HG03103 (cell line): ENCODE measurements at regions not wholly inside any gene's neighbourhood (a gene's known extent, or its start where the extent isn't known, plus 50 kb on each side); places are given as distances from the start of the nearest gene placed in this dataset.
"Not testable (repeated sequence)": the region's sequence is repeated elsewhere in the genome, so short reads cannot be mapped to it uniquely, and the experiment has no call there.

Source experiments
- ATAC-seq: cut with Tn5 transposase; IDR thresholded peaks from one replicate; pipeline ENCODE4 v1.9.1; 2021; ENCODE audit warnings: low read depth; ENCODE audit not compliant: unreplicated experiment

DNA sequence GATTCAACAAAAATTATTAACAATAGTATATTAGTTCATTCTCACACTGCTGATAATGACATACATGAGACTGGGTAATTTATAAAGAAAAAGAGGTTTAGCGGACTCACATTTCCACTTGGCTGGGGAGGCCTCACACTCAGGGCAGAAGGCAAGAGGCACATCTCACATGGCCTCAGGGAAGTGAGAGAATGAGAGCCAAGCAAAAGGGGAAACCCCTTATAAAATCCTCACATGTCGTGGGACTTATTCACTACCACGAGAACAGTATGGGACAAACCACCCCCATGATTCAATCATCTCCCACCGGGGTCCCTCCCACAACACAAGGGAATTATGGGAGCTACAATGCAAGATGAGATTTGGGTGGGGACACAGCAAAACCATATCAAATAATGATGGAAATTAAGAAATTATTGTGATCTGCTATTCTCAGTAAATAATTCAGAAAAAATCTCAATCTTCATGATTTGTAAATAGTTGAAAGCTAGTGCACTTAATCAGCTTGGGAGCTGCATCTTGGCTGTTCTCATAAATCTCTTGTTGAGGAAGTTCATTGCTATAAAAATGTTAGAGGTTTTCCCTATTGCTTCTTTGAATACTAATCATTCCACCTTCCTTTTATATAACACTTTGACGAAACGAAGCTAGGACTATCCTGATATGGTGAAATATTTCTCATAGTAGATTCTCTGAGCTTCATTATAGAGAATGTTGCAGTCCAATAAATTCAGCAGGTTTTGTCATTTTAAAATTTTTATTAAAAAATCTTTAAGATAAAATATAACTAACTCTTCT is 179.2 kb downstream of the SPDYE17 start:
- not testable (repeated sequence) for ATAC-seq

DNA sequence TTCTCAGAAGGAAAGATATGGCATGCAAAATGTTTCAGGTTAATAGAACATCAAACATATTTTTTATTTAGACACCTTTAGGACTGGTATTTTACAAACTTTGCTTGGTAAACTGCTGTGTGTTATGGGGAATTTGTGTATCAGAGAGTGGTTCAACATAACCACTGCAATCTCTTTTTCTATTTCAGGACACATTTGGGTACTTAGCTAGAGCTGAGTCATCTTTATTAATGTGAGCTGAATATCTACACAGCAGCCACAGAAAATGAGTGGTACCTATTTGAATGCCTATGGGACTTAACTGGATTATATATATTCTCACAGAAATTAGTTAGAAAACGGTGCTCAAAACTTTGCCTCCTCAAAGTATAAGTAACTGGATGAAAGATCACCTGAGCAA is 179.8 kb downstream of the SPDYE17 start:
- not testable (repeated sequence) for ATAC-seq

DNA sequence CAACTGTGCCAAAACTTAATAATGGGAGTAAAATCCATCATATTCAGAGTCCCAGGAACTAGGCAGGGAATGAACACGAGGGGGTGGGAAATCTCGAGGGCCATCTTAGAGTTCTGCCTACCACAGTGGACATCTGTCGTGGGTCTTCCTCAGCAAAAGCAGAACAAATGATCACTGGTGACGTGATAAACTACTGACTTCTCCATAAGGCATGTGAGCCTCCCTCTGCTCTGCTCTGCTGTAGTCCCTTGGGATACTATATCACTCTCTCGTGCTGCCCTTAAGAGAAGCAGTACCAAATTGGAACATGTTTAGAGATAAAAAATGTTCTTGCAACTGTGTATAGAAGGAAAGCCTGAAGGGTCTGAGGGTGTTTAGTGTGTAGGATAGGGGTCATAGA is 180.5 kb downstream of the SPDYE17 start:
- ATAC-seq = not testable (repeated sequence)

DNA sequence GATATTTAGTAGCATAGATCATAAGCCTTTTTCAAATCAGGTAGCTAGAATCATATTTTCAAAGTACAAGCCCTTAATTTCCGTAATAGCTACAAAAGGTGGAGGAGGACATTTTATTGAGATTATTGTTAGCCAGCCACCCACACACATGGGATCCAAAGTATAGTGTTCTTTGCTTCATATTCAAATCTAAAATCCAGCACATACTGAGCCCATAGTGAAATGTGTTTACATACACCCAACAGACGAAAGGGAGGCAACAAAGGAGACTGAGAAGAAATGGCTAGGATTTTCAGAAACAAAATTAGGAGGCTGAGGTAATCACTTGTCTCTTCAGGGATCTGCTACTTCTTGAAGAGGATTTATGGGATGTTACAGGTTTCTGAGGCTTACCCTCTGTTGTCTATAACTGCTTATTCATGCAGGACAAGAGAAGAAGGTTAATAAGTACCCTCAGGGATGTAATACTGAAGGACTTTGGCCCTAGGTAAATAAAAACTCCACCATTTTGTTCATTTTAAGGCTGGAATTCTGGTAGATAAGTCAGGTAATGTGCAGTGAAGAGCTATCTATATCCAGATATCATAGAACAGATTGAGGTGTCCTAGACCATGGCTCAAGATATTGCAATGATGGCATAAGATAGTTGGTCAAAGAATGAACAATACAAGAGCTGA is 182.1 kb downstream of the SPDYE17 start:
- ATAC-seq = not testable (repeated sequence)

DNA sequence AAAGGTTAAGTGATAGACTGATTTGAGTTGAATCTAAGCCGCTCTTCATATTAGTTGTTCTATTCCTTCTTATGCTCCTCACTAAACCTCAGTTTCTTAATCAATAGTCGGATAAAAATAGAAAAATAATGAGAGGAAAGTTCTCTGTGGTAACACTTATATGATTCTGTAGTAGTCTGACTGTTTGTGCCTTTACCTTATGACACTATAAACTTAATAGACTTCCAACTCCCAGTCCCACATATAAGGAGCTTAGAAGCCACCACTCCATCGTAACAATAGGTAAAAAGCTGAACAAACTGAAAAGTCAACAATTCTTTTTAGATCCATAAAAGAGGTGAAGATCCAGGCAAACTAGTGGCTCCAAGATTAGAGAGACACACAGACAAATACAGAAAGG is 192.3 kb downstream of the SPDYE17 start:
- not testable (repeated sequence) for ATAC-seq

DNA sequence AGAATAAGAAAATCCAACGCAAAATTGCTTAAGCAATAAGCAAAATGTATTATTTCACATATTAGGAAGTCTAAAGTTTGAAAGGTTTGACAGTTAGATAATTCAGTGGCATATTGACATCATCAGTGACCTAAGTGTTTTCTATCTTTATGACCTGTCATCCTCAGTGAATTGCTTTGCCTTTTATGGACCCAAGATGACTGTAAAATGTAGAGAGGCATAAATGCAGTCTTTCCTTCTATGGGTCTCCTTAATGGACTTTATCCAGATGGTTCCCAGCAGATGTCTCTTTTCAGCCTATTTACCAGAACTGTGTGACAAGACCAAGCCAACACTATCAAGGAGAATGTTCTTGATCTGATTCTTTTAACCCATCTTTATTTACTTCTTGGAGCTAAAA is 192.9 kb downstream of the SPDYE17 start:
- ATAC-seq = not testable (repeated sequence)

DNA sequence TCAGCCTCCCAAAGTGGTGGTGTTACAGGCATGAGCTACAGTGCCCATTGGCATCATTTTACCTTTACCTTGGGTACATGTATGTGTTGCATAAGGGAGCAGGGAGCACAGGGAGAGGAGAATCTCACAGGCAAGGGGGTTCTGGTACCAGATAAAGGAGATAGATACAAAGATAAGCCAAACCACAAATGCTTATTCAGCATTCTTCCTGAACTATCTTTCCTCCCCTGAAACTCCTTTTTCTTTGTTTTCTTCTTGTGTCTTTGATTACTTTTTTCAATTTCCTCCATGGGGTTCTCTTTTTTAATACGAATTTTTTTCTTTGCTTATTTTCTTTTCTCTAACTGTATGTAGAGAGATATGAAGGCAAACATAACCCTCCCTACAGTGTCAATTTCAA is 193.8 kb downstream of the SPDYE17 start:
- ATAC-seq = not testable (repeated sequence)

DNA sequence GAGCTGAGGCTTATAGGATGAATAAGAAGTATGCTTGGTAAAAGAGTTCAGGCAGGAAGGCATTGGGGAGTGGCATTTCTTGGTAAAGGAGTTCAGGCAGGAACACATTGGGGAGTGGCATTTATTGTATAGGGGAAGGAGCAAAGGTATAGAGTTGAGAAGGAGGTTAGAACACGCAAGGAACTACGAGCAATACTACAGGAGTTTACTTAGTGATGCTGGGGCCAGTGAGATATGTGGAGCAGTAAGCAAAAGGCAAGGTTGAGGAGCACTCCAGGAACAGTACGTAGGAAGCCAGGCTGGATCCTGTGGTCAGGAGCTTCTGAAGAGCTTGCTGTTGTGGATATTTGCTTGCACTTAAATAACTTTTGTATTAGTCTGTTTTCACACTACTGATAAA is 202.2 kb upstream of the POMZP3 start:
- ATAC-seq = not testable (repeated sequence)

DNA sequence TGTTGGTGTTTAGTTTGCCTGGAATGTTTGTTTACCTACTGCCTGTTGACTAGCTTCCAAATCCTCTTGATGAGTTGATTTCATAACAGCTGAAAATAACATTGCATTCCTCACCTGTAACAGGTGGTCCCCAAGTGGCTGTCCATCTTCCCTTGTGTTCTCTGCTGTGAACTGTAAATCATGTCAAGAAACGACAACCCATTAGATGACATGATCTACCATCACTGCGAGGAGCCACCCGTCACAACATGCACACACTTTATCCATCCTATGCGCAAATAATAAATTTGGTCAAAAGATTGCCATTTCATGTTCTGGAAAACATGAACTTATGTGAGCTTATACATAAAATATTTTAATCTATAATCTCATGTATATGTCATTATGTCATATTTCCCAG is 199.1 kb upstream of the POMZP3 start:
- ATAC-seq = not testable (repeated sequence)

DNA sequence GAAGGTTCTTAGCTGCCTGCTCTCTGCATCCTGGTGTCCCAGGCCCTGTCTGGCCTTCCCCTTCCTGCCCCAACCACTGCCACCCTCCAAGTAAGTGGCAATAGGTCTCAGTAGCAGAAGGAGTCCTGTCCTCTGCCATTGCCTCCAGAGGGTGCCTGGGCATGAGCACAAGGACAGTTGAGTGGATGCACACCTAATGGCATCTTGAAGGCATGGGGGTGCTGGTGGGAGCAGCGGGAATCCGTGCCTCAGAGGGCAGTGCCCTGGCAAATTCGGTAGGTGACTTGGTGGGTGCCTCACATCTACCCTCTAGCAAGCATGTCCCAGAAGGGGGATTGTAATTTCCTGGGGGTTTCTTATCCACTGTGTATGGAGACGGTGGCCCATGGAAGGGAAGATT is 182.8 kb upstream of the POMZP3 start:
- ATAC-seq = not testable (repeated sequence)

DNA sequence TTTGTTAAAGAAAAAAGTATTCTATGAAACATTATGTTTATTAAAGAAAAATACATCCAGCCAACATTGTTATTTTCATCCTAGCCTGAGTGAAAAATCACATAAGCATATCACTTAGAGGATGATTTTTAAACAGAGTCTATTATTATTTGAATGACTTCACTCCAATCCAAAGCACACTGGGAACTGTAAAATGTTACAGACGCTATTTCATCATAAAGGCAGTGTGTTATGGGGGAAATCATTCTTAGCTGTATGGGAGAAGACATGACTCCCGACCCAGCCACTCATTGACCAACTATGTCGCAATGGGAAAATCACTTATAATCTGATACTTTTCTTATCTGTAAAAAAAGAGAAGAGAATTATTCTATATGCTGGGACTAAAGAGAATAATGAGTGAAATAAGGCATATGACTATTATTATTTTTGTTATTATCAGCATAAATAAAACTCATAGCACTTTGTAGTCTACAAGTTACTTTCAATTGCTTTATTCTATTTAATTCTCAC is 180.6 kb upstream of the POMZP3 start:
- ATAC-seq = not testable (repeated sequence)

DNA sequence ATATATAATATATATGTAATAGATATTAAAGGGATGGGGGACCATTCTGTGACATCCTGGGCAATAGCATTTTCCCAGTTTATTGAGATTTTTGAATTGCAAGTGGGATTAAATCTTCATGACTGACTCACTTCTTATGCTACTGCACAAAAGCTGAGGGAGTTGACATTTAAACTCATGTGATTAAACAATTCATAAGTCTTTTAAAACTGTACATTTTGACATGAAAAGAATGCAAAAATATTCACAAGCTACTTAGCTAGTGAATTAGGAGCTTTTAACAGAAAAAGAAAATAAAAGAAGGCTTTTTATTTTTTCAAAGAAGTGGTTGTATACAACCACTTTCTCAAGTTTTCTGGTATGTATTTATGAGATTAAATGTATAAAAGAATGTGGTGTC is 179.4 kb upstream of the POMZP3 start:
- not testable (repeated sequence) for ATAC-seq

DNA sequence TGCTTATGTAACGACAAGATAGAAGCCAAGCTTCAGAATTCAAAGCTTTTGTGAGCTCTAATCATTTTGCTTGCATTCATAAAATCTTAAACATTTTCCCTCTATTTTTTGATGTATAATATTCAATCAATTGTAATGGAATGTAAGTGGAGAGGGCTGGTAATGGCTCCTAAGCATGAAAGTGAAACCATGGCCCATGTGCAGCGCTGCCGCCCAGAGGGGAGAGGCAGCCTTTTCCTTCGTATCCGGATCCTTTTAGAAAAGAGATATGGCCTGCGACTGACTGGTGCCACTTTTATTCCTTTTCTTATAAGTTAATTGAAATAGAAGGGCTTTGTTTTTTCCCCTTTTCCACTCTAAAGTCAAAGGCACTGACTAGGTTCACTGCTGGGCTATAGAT is 178.9 kb upstream of the POMZP3 start:
- ATAC-seq = not testable (repeated sequence)

DNA sequence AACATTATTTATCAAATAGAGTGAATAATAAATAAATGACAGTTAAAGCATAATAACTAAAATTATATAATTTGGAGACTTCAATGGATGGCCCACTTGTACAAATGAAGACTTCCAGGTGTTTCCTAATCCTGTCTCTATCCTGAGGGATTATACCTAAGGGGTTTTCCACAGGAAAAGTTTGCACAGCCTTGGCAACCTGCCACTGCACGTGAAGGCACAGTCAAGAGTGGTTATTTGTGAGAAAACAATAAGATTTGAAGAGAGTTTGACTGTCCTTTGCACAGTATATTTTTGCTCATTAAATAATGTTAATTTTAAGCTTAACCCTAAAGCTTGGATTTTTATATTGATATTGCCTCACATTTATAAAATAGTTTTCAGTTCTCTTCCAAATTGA is 178.2 kb upstream of the POMZP3 start:
- ATAC-seq = not testable (repeated sequence)

DNA sequence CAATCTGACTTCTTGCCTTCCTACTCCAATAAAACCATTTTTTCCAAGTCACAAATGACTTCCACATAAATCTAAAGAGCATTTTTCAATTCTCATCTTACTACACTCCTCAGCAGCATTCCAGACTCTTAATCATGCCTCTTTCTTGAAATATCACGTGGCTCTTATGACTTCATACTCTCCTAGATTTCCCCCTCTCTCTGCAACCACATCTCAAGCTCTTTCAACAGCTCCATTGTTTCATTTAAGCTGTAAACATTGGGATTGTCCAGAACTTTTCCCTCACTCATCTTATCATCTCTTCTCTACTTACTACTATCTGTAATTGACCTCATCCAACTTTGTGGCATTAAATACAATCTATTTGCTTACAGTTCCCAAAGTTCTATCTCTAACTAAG is 170.6 kb upstream of the POMZP3 start:
- not testable (repeated sequence) for ATAC-seq

DNA sequence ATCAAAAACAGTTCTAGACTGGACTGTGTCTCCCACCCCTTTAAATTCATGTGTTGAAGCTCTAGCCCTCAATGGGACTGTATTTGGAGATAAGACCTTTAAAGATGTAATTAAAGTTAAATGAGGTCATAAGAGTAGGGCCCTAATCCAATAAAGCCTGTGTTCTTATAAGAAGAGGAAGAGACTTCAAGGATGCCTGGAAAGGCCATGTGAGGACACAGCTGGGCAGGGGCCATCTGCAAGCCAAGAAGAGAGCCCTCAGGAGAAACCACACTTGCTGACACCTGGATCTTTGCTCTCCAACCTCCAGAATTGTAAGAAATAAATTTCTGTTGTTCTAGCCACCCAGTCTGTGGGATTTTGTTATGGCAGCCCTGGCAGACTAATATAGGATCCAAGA is 153.6 kb upstream of the POMZP3 start:
- not testable (repeated sequence) for ATAC-seq

DNA sequence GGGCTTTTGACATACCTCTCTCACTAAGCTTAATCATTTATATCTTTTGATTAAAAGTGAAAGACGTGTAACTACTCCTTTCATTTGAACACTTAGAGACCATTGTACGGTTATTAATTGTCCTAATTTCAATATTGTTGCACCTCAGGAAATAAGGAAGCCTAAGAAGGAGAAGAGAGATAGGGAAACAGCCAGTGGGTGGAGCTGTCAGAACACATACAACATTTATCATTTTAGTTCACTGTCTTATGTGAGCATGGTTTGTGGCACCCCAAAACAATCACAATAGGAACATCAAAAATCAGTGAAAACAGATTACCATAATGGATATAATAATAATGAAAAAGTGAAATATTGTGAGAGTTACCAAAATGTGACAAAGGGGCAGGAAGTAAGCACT is 147.2 kb upstream of the POMZP3 start:
- not testable (repeated sequence) for ATAC-seq

DNA sequence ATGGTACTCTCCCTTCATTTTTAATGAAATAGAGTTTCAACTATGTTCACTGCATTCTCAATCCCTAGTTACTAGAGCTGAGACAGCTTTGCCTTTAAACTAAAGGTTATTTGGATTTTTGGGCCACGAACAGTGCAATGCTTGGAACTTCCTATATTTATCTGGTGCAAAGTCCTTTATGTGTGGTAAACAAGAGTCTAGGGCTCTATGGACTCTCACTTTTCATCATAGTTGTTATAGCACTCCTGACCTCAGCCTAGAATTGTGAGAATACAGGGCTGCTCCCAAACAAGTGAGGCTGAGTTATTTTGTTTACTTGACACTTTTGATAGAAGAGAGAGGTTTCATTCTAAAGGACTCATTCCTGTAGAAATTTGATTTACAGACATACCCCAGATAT is 144.9 kb upstream of the POMZP3 start:
- not testable (repeated sequence) for ATAC-seq

DNA sequence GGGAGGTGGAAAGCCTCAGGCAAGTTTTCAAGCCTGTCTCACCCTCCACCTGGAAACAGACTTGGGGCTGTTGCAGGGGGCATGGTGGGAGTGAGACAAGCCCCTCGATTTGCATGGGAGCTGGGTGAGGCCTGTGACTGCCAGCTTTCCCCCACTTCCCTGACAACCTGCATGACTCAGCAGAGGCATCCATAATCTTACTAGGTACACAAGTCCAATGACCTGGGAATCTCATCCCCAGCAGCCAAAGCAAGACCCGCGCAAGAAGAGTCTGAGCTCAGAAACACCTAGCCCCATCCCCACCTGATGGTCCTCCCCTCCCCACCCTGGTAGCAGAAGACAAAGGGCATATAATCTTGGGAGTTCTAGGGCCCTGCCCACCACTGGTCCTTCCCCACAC is 136.9 kb upstream of the POMZP3 start:
- not testable (repeated sequence) for ATAC-seq

DNA sequence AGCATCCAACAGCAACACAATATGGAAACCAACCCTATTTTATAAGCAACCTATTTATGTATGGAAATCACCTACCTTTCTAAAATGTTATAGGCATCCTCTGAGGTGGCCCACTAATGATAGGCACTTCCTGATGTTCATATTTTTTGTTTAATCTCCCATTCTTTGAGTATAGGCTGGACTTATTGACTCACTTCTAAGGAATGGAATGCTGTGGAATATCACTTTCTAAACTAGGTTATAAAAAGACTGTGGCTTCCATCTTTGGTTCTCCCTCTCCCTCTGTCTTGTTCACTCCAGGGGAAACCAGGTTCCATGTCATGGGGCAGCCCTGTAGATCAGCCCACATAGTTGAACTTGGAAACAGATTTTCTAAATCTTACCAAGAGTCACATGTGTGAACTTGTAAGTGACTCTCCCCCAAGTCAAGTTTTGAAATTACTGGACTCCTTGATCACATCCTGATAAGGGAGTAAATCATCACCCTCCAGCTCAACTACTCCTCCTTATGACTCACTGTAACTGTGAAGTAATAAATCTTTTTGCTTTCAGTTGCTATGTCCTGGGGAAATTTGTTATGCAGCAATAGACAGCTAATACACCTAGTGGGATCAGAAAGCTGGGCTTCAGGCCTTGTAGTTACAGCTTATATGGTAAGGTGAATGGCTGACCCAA is 133.6 kb upstream of the POMZP3 start:
- not testable (repeated sequence) for ATAC-seq

DNA sequence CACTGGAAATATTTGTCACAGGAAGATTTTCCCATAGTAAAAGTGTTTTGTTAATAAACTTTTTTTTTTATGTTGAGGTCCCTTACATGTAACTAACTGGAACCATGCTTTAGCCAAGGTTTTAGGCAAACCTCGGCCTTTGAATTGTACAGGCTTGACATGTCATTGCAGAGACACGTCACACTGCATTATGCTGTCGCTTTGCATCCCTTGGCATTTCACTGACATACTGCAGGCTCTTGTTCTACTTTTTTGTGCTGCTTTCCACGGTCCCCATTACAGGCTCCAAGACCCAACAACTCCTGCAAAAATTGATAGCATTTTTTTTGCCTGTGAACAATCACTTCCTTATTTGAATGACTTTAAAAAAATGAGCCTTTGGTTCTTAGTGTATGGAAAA is 112.5 kb upstream of the POMZP3 start:
- ATAC-seq = not testable (repeated sequence)
